PFSK-1 (cell line): ENCODE measurements at regions not wholly inside any gene's neighbourhood (a gene's known extent, or its start where the extent isn't known, plus 50 kb on each side); places are given as distances from the start of the nearest gene placed in this dataset.

Experiments used
- REST ChIP-seq, 2 experiments: IDR thresholded peaks; 2 replicates each; pipeline versions ENCODE4 v1.6.1 to v1.8.0; 2011 to 2012; ENCODE audit warnings: low read depth in 2 of 2, low read length in 2 of 2, control low read depth in 1 of 2, inconsistent platforms in 1 of 2, mild to moderate bottlenecking in 1 of 2, moderate library complexity in 1 of 2; ENCODE audit not compliant: insufficient read depth in 1 of 2
- TAF1 ChIP-seq: IDR thresholded peaks from 2 replicates; pipeline ENCODE4 v1.6.1; 2012; ENCODE audit warnings: low read length, control low read depth, borderline replicate concordance; ENCODE audit not compliant: insufficient read depth

- no peak for TF ChIP-seq TAF1
- TF ChIP-seq REST (IDR thresholded peaks at IDR 0.05; ENCODE audit: insufficient read depth in 1 of 2, low read depth in 2 of 2, low read length in 2 of 2) = no peak
Measured at GRCh38 chr16:65817066-65817465, 549.4 kb upstream of the CDH5 start.
